NCI-H1694 treated with DMSO at 0.1 percent for 48 hours (cell line): ENCODE measurements at regions not wholly inside any gene's neighbourhood (a gene's known extent, or its start where the extent isn't known, plus 50 kb on each side); places are given as distances from the start of the nearest gene placed in this dataset.

Source experiments
- DNase-seq: peaks from one replicate; lab custom pipeline; 2025; lab: John Stamatoyannopoulos, UW

GRCh38 chr2:14684516-14684915 is 52.0 kb downstream of the LRATD1 start:
- DNase-seq, result no peak

GRCh38 chr2:14690926-14691325 is 58.4 kb downstream of the LRATD1 start:
- DNase-seq, result no peak

- DNase-seq, result no peak
These were observed 61.4 kb downstream of the LRATD1 start for GRCh38 chr2:14693874-14694273.

- no peak for DNase-seq
These were observed 68.2 kb downstream of the LRATD1 start for GRCh38 chr2:14700753-14701152.

- DNase-seq, result no peak
These were observed 69.7 kb downstream of the LRATD1 start for GRCh38 chr2:14702258-14702657.

GRCh38 chr2:14706201-14706600 is 73.7 kb downstream of the LRATD1 start:
- no peak for DNase-seq

GRCh38 chr2:14712111-14712510 is 79.6 kb downstream of the LRATD1 start:
- DNase-seq, result no peak

GRCh38 chr2:14713248-14713647 is 80.7 kb downstream of the LRATD1 start:
- no peak for DNase-seq

- no peak for DNase-seq
These were observed 83.1 kb downstream of the LRATD1 start for GRCh38 chr2:14715600-14715999.

GRCh38 chr2:14716319-14716718 is 83.8 kb downstream of the LRATD1 start:
- no peak for DNase-seq

GRCh38 chr2:14717131-14717530 is 84.6 kb downstream of the LRATD1 start:
- DNase-seq, result no peak

- no peak for DNase-seq
These were observed 87.8 kb downstream of the LRATD1 start for GRCh38 chr2:14720319-14720718.

GRCh38 chr2:14720739-14721138 is 88.2 kb downstream of the LRATD1 start:
- DNase-seq, result no peak

GRCh38 chr2:14722904-14723570 is 90.5 kb downstream of the LRATD1 start:
- DNase-seq, result no peak

GRCh38 chr2:14723684-14724083 is 91.2 kb downstream of the LRATD1 start:
- no peak for DNase-seq

- DNase-seq, result no peak
These were observed 103.2 kb downstream of the LRATD1 start for GRCh38 chr2:14735696-14736095.

GRCh38 chr2:14737201-14737600 is 104.7 kb downstream of the LRATD1 start:
- DNase-seq, result no peak

- no peak for DNase-seq
These were observed 111.3 kb downstream of the LRATD1 start for GRCh38 chr2:14743861-14744260.

GRCh38 chr2:14745288-14746076 is 113.0 kb downstream of the LRATD1 start:
- DNase-seq, result no peak

- no peak for DNase-seq
These were observed 113.6 kb downstream of the LRATD1 start for GRCh38 chr2:14746133-14746532.

- no peak for DNase-seq
These were observed 114.9 kb downstream of the LRATD1 start for GRCh38 chr2:14747447-14747846.

- no peak for DNase-seq
These were observed 117.4 kb downstream of the LRATD1 start for GRCh38 chr2:14749884-14750283.

- DNase-seq, result no peak
These were observed 117.9 kb downstream of the LRATD1 start for GRCh38 chr2:14750433-14750832.

GRCh38 chr2:14751581-14751980 is 119.1 kb downstream of the LRATD1 start:
- no peak for DNase-seq
